Stimulated activated CD8-positive, alpha-beta memory T cell treated with anti-CD3 and anti-CD28 coated beads, Interleukin-12 subunit alpha, Interleukin-12 subunit beta, amount 100 ng/mL, for 24 hours (primary cell): ENCODE measurements at regions not wholly inside any gene's neighbourhood (a gene's known extent, or its start where the extent isn't known, plus 50 kb on each side); places are given as distances from the start of the nearest gene placed in this dataset.
"Not testable (repeated sequence)": the region's sequence is repeated elsewhere in the genome, so short reads cannot be mapped to it uniquely, and the experiment has no call there.

Experiments
- DNase-seq: peaks from one replicate; pipeline ENCODE4 v3.0.0-alpha.2; 2020; ENCODE audit errors: extremely low read depth

DNA sequence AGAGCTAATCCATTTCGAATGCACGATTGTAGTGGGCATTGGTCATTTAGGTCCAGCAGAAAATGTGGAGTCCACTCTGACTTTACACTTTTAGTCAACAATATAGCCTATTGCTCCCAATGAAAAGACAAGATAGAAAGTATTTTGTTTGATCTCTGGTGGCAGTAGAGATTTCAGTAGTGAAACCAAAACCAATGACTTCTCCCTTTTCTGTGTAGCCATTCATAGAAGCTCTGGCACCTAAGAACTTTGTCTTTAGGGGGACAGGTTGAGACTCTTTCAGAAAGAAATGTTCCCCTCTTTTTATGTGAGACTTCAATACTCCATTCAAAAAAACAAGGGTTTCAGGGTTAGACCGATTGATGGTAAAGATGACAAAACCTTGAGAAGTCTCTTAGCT, 510.8 kb upstream of the POU3F2 start:
- no peak for DNase-seq

DNA sequence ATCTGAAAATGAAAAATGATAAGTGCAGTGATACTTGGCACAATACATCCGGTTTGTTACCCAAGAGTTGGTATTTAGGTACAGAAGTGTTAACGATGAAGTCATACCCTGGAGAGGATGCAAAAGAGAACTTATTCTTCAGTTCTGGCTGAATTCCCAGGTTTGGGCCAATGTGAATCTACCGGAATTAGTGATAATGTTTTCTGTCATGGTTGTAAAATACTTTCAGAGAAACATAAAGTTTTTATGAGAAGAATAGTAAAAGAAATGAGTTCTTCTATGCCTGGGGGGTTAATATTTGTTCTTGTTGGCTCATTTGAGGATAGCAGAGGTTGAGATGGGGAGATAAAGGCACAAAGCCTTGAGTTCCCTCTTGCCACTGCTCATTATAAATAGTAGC, 509.9 kb upstream of the POU3F2 start:
- DNase-seq = no peak

- no peak for DNase-seq
Measured at GRCh38 chr6:98325366-98325765, 509.0 kb upstream of the POU3F2 start.

GRCh38 chr6:98333273-98333672, 501.1 kb upstream of the POU3F2 start:
- no peak for DNase-seq

- DNase-seq = no peak
Measured at GRCh38 chr6:98335594-98335993, 498.8 kb upstream of the POU3F2 start.

DNA sequence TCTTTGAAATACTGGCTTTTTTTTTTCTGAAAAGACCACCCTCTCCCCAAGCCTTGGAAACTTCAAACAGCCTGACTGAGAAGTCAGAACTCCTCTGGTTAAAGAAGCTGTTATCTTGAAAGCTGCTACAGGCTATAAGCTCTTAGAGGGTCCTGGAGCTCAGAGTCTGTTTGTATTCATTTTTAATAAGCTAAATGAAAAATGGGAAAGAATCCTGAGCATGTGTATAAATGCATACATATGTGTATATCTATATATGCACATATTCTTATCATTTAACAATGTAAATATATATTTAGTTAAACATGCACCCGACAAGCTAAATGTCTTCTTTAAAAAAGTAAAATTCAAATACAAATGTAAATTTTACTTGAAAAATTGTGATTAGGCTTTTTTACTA, 494.9 kb upstream of the POU3F2 start:
- no peak for DNase-seq

- no peak for DNase-seq
Measured at GRCh38 chr6:98343004-98343403, 491.4 kb upstream of the POU3F2 start.

- no peak for DNase-seq
Measured at GRCh38 chr6:98343797-98344196, 490.6 kb upstream of the POU3F2 start.

GRCh38 chr6:98352348-98352747, 482.0 kb upstream of the POU3F2 start:
- no peak for DNase-seq

GRCh38 chr6:98358173-98358572, 476.2 kb upstream of the POU3F2 start:
- no peak for DNase-seq

DNA sequence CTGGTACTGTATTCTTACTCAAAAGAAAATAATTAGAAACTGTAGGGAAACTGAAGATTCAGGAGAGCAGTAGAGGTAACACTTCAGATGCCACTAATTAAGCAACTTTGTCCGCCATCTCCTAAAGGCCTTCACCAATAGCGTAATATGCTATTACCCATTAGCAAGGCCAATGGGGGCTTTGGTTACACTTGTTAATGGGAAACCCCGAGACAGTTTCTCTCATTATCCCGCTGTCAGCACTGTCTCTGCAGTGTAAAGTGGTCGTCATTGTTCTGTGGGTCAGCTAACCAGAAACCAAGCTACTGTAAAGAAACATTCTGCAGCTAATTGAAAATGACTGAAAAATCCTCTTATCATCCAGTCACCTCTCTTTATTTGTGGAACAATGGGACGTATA, 468.0 kb upstream of the POU3F2 start:
- no peak for DNase-seq

GRCh38 chr6:98380589-98380988, 453.8 kb upstream of the POU3F2 start:
- no peak for DNase-seq

DNA sequence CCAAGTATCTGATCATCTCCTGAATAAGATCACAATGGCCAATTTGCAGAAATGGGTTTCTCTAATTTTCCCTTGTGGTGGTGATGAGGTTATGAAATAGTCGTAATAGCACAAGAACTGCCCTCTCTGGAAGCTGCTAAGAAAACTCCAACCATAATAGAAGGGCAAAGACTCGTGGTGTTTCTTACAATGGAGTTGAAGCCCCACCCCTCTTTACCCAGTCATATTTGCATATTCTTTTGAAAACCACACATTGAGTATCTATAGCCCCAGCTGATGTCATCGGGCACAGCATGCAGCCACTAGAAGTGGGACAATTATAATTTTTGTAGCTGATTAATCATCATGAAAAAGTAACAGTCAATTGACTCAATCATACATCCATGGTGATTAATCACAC, 452.1 kb upstream of the POU3F2 start:
- no peak for DNase-seq

GRCh38 chr6:98384334-98384733, 450.0 kb upstream of the POU3F2 start:
- no peak for DNase-seq

DNA sequence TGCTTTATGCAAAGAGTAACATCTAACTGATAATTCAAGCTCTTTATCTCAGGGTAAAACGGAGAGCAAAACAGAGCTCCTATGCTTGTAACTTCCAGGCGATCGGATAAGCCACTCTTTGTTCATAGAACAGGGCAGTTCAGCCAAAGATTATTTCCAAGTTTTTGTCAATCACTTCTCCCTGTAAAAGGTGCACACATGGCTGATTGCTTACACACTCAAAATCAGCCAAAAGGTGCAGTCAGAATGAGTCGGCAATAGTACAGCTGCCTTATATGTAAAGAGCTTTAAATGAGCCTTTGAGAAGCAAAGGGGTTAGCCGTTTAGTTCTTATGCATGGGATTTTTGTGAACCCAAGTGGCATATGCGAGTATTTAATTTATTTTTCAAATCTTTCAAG, 449.6 kb upstream of the POU3F2 start:
- no peak for DNase-seq

- no peak for DNase-seq
Measured at GRCh38 chr6:98395610-98396166, 438.7 kb upstream of the POU3F2 start.

- no peak for DNase-seq
Measured at GRCh38 chr6:98416027-98416426, 418.3 kb upstream of the POU3F2 start.

DNA sequence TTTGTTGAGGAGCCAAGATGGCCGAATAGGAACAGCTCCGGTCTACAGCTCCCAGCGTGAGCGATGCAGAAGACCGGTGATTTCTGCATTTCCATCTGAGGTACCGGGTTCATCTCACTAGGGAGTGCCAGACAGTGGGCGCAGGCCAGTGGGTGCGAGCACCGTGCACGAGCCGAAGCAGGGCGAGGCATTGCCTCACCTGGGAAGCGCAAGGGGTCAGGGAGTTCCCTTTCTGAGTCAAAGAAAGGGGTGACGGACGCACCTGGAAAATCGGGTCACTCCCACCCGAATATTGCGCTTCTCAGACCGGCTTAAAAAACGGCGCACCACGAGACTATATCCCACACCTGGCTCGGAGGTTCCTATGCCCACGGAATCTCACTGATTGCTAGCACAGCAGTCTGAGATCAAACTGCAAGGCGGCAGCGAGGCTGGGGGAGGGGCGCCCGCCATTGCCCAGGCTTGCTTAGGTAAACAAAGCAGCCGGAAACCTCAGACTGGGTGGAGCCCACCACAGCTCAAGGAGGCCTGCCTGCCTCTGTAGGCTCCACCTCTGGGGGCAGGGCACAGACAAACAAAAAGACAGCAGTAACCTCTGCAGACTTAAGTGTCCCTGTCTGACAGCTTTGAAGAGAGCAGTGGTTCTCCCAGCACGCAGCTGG, 417.7 kb upstream of the POU3F2 start:
- not testable (repeated sequence) for DNase-seq

- no peak for DNase-seq
Measured at GRCh38 chr6:98433325-98434056, 400.9 kb upstream of the POU3F2 start.

GRCh38 chr6:98443633-98444032, 390.7 kb upstream of the POU3F2 start:
- DNase-seq = no peak

- DNase-seq = no peak
Measured at GRCh38 chr6:98452685-98453084, 381.7 kb upstream of the POU3F2 start.

DNA sequence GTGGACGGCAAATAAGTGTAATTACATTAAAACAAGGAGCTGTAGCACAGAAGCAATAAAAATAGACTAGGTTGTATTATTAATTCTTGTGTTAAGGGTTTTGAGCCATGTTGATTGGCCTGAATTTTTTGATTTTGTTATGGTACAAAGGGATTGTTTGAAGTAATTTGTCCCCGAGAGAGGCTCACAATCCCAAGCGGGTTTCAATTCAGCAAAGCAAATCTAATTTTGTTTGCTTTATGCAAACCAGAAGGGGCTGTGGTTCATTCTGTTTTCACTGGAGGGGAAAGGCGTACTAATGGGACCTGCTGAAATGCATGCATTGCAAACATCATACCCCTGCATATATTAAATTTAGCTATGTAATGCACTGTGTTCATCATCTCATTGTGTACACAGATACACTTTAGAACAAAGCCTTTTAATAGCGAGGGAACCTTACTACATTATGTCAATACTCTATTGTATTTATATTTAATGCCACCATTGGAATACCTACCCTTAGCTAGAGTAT, 379.5 kb upstream of the POU3F2 start:
- no peak for DNase-seq

DNA sequence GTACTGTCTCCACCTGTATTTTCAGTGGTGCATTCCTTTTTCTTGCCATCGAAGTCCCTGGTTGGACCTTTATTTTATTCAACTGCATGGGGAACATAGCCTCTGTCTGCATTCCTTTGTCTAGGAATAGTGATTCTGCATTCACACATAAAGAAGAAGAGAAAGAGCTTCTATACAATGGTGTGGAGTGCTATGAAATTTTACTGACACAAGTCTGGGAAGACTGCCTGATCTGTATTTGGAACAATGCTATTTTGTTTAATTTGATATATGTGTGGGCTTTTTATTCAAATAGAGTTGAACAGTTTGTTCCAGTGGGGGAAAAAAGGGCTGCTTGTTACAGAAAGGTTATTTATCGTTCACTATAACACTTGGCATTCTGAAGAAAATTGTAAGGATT, 375.7 kb upstream of the POU3F2 start:
- DNase-seq = no peak
